GM21723 (cell line): ENCODE measurements at regions not wholly inside any gene's neighbourhood (a gene's known extent, or its start where the extent isn't known, plus 50 kb on each side); places are given as distances from the start of the nearest gene placed in this dataset.
"Not testable (repeated sequence)": the region's sequence is repeated elsewhere in the genome, so short reads cannot be mapped to it uniquely, and the experiment has no call there.

Source experiments
- ATAC-seq: cut with Tn5 transposase; IDR thresholded peaks from one replicate; pipeline ENCODE4 v1.9.1; 2021; ENCODE audit warnings: mild to moderate bottlenecking, moderate library complexity; ENCODE audit not compliant: unreplicated experiment

- ATAC-seq, result no peak
These were observed 322.8 kb upstream of the FAT1 start for GRCh38 chr4:187046471-187046870.

DNA sequence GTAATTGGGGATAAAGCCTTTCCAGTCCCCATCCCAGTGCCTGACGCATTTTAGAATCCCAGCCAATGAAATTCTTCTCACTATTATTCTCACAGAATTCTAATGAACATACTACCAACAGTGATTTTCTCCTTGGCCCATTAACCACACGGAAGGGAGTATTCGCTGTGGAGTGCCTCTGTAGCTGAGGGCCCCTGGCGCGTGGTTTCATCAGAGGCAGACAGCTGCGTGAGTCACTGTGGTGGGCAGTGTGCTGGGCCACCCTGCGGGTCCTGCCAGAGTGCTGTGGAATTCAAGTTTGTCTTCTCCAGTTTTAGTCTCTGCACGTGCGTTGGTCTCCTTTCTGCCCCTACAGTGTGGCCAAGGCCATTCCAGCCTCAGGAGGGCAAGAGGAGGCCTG lies 335.4 kb upstream of the FAT1 start:
- no peak for ATAC-seq

DNA sequence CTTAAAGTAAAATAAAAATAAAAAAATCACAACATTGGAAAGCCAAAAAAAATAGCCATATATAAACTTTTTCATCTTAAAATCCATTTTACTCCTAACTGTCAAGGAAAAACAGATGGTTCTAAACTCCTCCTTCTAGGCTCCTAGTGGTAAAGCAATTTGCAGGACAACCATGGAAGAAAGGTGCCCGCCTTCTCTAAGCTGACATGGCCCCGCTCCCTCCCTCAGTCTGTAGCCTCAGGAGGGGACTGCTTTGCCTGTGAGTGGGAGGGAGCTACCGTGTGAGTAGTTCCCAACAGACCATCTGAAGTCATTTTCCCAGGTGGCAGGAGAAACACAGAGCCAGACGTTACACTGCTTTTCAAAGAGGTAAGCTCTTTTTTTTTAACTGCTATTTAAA lies 336.2 kb upstream of the FAT1 start:
- no peak for ATAC-seq

DNA sequence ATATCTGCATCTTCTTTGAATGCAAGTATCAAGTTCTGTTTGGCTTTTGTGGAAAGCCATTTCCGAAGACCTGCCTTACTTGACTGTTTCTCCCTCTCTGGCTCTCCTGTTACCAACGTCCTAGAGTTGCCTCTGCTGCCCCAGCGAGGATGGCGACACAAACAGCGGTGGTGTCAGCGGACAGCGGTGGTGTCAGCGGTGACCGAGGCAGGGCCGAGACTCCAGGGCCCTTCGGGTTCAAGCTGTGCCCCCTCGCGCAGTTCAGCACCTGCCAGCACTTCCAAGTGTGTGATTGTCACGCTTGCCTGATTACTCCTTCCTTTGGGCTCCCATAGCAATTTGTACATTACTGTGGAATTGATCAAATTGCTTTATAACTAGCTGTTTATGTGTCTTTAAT lies 336.9 kb upstream of the FAT1 start:
- no peak for ATAC-seq

DNA sequence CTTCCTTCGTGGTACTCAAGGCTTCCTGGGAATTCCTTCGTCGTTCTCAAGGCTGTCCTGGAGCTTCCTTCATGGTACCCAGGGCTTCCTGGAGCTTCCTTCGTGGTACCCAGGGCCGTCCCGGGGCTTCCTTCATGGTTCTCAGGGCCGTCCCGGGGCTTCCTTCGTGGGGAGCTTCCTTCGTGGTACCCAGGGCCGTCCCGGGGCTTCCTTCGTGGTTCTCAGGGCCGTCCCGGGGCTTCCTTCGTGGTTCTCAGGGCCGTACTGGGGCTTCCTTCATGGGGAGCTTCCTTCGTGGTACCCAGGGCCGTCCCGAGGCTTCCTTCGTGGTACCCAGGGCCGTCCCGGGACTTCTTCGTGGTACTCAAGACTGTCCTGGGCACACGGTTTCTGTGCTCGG lies 339.6 kb upstream of the FAT1 start:
- no peak for ATAC-seq

DNA sequence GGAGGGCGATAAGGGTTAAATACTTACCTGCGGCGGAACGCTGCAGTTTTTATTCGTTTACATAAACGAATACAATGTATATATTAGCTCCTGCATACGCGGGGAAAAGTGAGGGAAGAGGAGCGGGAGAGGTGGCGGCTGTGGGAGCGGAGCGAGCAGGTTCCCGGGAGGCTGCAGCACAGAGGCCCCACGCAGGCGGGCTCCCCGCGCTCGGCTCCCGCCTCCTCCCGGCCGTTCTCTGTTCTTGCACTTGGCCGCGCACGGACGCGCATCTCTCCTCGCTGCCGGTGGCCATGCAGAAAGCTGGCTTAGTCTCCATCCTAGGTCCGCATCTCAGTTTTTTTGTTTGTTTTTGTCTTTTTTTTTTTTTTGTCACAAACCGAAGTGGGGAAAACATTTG lies 340.4 kb upstream of the FAT1 start:
- ATAC-seq, result no peak

DNA sequence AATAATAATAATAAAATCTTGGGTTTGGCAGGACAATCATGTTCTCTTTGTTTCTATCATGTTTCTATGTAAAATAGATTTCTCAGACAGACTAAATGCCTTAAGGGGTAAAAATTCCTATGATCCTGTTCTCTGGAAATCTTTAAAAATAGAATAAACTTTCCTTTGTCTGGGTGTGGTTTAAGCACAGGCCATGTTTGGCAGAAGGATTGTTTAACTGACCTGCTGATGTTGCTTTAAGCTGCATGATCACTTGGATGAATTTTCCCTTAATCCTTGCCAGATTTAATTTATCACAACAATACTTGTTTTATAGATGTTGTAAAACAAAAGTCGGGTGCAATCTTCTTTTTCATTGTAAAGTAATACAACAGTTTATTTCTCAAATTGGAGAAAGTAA lies 341.7 kb upstream of the FAT1 start:
- ATAC-seq, result no peak

DNA sequence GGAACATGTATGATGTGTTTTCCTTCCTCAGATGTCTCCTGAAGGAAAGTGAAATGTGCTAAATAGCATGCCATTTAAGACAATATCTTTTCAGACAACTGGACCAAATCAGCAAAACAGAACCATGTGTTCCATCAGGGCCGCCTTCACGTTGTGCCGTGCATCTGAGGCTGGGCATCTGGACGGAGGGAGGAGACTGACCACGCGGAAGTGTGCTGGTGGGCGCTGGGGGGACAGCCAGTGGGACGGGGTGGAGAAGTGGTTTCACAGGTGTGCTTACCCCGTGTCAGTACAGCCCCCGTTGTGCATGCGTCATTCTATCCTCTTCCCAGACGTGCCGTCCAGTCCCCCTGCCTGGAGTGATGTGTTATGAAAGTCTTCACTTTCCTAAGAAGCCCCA lies 342.1 kb upstream of the FAT1 start:
- ATAC-seq, result no peak

DNA sequence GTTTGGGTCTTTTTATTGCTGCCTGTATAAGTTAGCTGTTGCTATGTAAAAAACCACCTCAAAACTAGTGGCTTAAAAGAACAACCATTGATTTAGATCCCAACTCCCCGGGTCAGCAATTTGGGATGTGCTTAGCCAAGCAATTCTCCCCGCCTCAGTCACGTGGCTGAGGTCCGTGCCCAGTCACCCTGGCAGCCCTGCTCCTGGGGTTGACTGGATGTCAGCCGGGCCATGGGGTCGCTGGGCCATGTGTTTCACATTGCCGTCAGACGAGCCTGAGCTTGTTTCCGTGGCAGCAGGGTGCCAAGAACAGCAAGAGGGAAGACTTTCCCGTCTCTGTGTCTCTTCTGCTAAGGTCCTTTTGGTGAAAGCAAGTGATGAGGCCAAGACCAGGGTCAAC lies 345.7 kb upstream of the FAT1 start:
- ATAC-seq, result no peak

- no peak for ATAC-seq
These were observed 346.5 kb upstream of the FAT1 start for GRCh38 chr4:187070158-187070557.

GRCh38 chr4:187070740-187071139 lies 347.1 kb upstream of the FAT1 start:
- no peak for ATAC-seq

DNA sequence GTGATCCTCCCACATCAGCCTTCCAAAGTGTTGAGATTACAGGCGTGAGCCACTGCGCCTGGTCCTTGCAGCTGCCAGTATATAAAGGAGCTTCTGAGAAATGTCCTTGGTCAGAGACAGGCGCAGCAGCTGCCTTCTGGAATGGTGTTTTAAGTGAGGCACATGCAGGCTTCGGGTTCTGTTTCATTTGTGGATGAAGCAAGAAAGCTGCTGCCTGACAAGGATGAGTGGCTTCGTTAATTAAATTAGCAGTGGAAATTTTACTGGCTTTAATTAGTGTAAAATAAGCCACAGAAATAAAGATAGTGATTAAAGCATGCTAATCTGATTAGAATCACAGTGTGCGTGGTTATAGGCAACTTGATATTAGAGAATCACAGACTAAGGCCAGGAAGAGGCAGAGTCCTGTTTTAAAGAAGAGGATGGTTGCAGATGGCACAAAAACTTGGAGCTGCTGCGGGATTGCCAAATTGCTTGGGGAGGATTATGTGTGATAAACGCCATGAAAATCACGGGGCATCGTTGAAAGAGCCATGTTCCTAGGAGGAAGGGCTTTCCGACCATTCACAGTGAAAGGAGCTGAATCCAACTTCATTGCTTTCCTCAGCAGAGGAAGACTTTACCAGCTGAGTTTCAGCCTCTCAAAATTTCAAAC lies 348.4 kb upstream of the FAT1 start:
- no peak for ATAC-seq

DNA sequence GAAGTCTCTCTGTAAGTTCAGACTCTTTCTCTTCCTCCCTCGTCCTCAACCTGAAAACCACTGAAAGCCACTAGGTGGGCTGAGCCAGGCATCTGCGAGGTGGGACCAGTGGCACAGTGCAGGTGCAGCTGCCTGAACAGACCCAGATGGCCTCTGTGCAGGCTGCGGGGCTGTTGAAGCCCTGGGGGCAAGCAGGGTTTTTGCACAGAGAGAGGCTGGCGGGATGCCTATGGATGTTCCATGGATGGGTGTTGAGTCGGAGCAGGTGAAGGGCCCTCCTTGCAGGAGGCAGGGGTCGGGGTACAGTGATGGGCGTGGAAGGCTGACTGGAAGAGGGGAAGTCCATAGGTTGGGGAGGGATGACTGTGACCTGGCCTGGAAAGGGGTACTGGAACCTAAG lies 350.2 kb upstream of the FAT1 start:
- ATAC-seq, result no peak

DNA sequence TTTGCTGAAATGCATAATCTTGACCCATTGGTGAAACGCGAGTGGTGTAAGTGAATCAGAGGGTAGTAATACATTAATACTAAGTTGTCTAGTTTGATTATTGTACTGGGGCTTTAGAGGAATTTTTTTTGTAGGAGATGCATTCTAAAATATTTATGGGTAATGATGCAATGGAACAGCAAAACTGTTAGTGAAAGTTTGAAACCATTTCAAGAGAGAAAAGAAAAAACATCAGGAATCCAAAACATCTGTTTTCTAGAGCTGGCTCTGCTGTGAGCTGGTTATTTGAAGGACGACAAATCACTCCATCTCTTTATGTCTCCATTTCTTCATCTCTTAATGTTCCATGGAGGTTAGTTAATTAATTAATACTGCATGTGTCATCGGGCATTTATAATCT lies 351.9 kb upstream of the FAT1 start:
- no peak for ATAC-seq

DNA sequence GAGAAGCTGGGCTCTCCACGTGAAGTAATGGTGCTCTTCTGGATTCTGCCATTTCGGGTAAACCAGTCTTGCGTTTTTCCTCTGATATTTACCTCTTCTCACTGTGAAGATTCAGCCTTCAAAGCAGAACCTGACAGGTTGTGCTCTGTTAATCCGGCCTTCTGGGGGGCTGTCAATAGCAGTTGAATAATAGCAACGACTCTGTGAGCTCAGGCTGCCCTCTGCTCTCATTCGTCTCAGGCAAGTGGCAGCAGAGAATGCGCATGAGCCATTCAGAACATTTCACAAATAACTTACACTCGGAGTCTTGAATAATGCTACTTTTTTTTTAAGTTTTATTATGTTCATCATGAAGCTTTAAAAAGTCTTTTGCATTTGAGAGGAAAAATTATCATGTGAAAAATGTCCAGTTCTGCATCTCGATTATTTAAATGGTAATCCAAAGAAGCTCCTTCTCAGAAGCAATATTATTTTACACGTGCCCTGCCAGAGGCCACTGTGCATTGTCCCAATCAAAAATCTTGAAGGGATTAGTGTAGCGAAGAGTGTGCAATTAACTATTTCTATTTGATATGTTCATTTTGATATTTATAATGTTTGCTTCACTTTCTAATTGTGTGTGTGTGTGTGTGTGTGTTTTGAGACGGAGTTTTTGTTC lies 354.2 kb upstream of the FAT1 start:
- ATAC-seq, result no peak

GRCh38 chr4:187084701-187085100 lies 361.0 kb upstream of the FAT1 start:
- ATAC-seq, result no peak

DNA sequence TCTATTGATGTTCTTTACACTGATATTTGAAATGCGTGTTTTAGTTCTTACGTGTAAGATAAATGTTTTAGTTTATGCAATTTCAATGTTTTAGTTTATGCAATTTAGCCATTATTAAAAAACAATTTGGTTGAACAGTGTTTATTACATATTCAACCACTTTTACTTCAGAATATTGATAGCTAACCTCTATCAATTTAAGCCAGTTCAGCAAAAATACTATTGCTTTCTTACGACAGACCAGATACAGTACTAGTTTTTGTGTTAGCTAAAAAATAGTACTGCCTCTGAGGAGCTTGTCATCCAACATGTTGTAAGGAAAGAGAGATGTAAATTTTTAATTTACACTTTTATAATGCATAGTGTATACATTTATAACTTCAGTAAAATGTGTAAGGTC lies 361.7 kb upstream of the FAT1 start:
- no peak for ATAC-seq

DNA sequence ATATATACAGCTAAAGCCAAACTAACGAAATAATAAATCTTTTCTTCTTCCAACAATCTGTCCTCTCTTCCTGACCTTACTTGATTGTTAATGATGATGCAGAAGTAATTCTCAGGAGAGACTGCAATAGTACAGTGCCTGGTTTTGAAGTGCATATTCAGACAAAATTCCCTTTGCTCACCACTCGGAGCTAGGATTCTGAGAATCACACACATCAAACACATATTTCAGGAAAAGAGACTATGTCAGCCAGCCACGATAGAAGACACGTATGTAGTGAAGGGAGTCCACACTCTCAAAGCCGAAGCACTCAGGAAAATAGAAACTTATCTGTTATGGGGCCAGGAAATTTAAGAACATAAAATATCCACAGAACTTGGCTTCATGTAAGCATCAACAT lies 362.5 kb upstream of the FAT1 start:
- ATAC-seq, result no peak

- no peak for ATAC-seq
These were observed 364.6 kb upstream of the FAT1 start for GRCh38 chr4:187088070-187088799.

DNA sequence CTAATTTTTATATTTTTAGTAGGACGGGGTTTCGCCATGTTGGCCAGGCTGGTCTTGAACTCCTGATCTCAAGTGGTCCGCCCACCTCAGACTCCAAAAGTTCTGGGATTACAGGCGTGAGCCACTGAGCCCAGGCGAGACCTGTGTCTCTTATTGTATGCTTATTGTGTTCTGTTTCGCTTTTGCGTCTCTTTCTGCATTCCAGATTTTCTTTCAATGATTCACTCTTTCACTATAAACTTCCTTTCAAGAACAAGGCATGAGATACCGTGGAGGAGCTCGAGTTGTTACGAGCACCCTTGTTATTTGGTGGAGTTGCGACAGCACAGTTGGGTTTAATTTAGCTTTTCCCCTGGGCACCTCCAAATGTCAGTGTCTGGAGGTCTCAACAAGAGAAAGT lies 366.7 kb upstream of the FAT1 start:
- ATAC-seq, result no peak

- not testable (repeated sequence) for ATAC-seq
These were observed 367.2 kb upstream of the FAT1 start for GRCh38 chr4:187090832-187091231.

GRCh38 chr4:187094144-187094543 lies 370.5 kb upstream of the FAT1 start:
- ATAC-seq, result no peak
